B cell (primary cell): ENCODE measurements at regions not wholly inside any gene's neighbourhood (a gene's known extent, or its start where the extent isn't known, plus 50 kb on each side); places are given as distances from the start of the nearest gene placed in this dataset.

Source experiments
- ATAC-seq: fragments of 200-7000 bp; cut with Tn5 transposase; one replicate; pipeline ENCODE4 v1.10.0; 2021; ENCODE audit warnings: low read depth, mild to moderate bottlenecking, moderate number of reproducible peaks, moderate library complexity
- CTCF ChIA-PET: fragments of 350-600 bp; sonication (Branson Sonifier 250); formaldehyde crosslinking; loops from one replicate; lab custom pipeline; 2021; ENCODE audit warnings: antibody characterized with exemption, inconsistent platforms; lab: Charles Lee
- POLR2A ChIA-PET: fragments of 350-600 bp; sonication (Branson Sonifier 250); formaldehyde crosslinking; loops from one replicate; lab custom pipeline; 2021; ENCODE audit warnings: antibody characterized with exemption; lab: Charles Lee
- DNase-seq: peaks from one replicate; pipeline ENCODE4 v3.0.0; 2013
- H2AFZ ChIP-seq: 2 replicates; pipeline ENCODE4 v1.6.1; 2012; ENCODE audit warnings: mild to moderate bottlenecking, low read depth, low read length; ENCODE audit not compliant: insufficient read depth, poor library complexity, severe bottlenecking
- H3K27ac ChIP-seq, 2 donors: 1 replicate in 1 of 2; 2 replicates in 1 of 2; pipeline ENCODE4 v1.5.1; 2012 to 2013; ENCODE audit warnings: low read length in 2 of 2, mild to moderate bottlenecking in 2 of 2, moderate library complexity in 1 of 2
- H3K27me3 ChIP-seq, 4 experiments: fragments of 200-600 bp in 1 of 4; sonication (generic) in 1 of 4; replicated peaks in 1 of 4; 1 replicate in 2 of 4; 2 replicates in 2 of 4; pipeline versions ENCODE4 v1.6.1 to v1.7.0; 2013 to 2016; ENCODE audit warnings: low read length in 3 of 4, mild to moderate bottlenecking in 2 of 4, mixed read lengths in 1 of 4, moderate library complexity in 1 of 4; ENCODE audit not compliant: insufficient read depth in 4 of 4, control insufficient read depth in 3 of 4; ENCODE audit errors: control extremely low read depth in 1 of 4
- H3K36me3 ChIP-seq, 2 experiments: replicated peaks in 1 of 2; 1 replicate in 1 of 2; 2 replicates in 1 of 2; pipeline versions ENCODE4 v1.6.1 to v1.7.1; 2013; ENCODE audit warnings: low read length in 1 of 2; ENCODE audit not compliant: insufficient read depth in 2 of 2, control insufficient read depth in 1 of 2; ENCODE audit errors: control extremely low read depth in 1 of 2, extremely low read depth in 1 of 2
- H3K4me1 ChIP-seq, 2 donors: fragments of 200-600 bp in 1 of 2; sonication (generic) in 1 of 2; 1 replicate in 1 of 2; 2 replicates in 1 of 2; pipeline versions ENCODE4 v1.5.1 to v1.6.1; 2013 to 2017; ENCODE audit warnings: low read length in 2 of 2; ENCODE audit not compliant: control insufficient read depth in 2 of 2, insufficient read depth in 2 of 2
- H3K4me2 ChIP-seq: replicated peaks from 2 replicates; pipeline ENCODE3; 2012; ENCODE audit warnings: mild to moderate bottlenecking, low read depth, low read length; ENCODE audit not compliant: poor library complexity, severe bottlenecking
- H3K4me3 ChIP-seq, 5 experiments: fragments of 200-600 bp in 1 of 5; sonication (generic) in 1 of 5; 1 replicate in 3 of 5; 2 replicates in 2 of 5; pipeline versions ENCODE4 v1.5.1 to v1.7.0; 2011 to 2016; ENCODE audit warnings: low read length in 4 of 5, mild to moderate bottlenecking in 4 of 5, low read depth in 2 of 5, control low read depth in 1 of 5, moderate library complexity in 1 of 5; ENCODE audit not compliant: insufficient read depth in 1 of 5; ENCODE audit errors: control extremely low read depth in 1 of 5, extremely low read depth in 1 of 5
- H3K79me2 ChIP-seq: fragments of 200-600 bp; sonication (generic); one replicate; pipeline ENCODE4 v1.6.0; 2016; ENCODE audit warnings: low read length; ENCODE audit not compliant: control insufficient read depth, insufficient read depth
- H3K9ac ChIP-seq: fragments of 200-600 bp; sonication (generic); 2 replicates; pipeline ENCODE4 v1.6.1; 2017; ENCODE audit warnings: mild to moderate bottlenecking, low read length, moderate library complexity
- H3K9me3 ChIP-seq, 3 donors: one replicate each; pipeline versions ENCODE4 v1.6.1 to v1.7.1; 2013; ENCODE audit warnings: low read length in 2 of 3; ENCODE audit not compliant: control insufficient read depth in 2 of 3, insufficient read depth in 1 of 3; ENCODE audit errors: control extremely low read depth in 1 of 3
- H4K20me1 ChIP-seq: 2 replicates; pipeline ENCODE4 v1.6.0; 2012; ENCODE audit warnings: mild to moderate bottlenecking, low read length; ENCODE audit not compliant: insufficient read depth, control insufficient read depth, poor library complexity, severe bottlenecking
- H3K27ac Mint-ChIP-seq: one replicate; pipeline ENCODE4 v1.8.0; 2021; ENCODE audit warnings: mixed read lengths
- H3K27me3 Mint-ChIP-seq: one replicate; pipeline ENCODE4 v1.8.0; 2021; ENCODE audit warnings: mixed read lengths
- H3K4me1 Mint-ChIP-seq: one replicate; pipeline ENCODE4 v1.8.0; 2021; ENCODE audit warnings: mixed read lengths
- H3K4me3 Mint-ChIP-seq: one replicate; pipeline ENCODE4 v1.8.0; 2021; ENCODE audit warnings: mixed read lengths
- H3K9me3 Mint-ChIP-seq: one replicate; pipeline ENCODE4 v1.8.0; 2022; ENCODE audit warnings: mixed read lengths; ENCODE audit not compliant: insufficient read depth
- EZH2 ChIP-seq: IDR thresholded peaks from 2 replicates; pipeline ENCODE4 v1.6.1; 2012; ENCODE audit warnings: borderline replicate concordance, low read depth, mild to moderate bottlenecking, moderate library complexity, low read length; ENCODE audit not compliant: insufficient read depth, poor library complexity, severe bottlenecking
- WGBS: methylation state at CpG from one replicate; pipeline ENCODE4 v1.1.5; 2013; ENCODE audit warnings: missing lambda C conversion rate; ENCODE audit not compliant: insufficient coverage; 5-methylcytosine and 5-hydroxymethylcytosine counted together
- intact Hi-C: fragments of 100-400 bp; cut with micrococcal nuclease; formaldehyde crosslinking; loops from one replicate; pipeline ENCODE4 v1.10.0; 2022
- TF ChIP-seq, protein P1 (sequence below): fragments of 200-600 bp; IDR thresholded peaks from one replicate; pipeline ENCODE4 v1.8.0; 2022; ENCODE audit warnings: antibody characterized with exemption, mild to moderate bottlenecking

DNA sequence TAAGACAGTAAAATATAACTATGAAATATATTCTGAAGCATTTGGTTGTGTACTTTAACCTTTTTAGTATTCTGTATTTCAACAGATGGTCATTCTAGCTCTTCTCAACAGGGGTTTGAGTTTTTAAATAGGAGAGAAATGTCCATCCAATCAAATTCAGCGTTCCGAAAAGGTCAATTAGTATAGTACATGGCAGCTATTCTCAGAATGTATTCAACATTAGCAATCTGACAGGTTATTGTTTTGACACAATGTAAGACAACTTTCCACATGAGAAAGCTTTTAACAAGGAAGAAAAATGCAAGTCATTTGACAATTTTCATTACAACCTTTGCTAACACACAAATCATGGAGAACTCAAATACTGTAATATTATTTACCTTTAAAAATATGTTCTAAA is 996.3 kb upstream of the CDH10 start:
- Mint-ChIP-seq H3K27ac (no peak overlapping the region), H3K4me3 (no peak overlapping the region), H3K9me3 (no peaks in the 10 kb centered on the region), H3K27me3 (no peaks in the 10 kb centered on the region), H3K4me1 (no peaks in the 10 kb centered on the region)
- Histone ChIP-seq H3K9me3 (no peaks in the 10 kb centered on the region), H3K4me1 (no peaks in the 10 kb centered on the region), H2AFZ (no peak overlapping the region), H3K9ac (no peak overlapping the region), H4K20me1 (no peaks in the 10 kb centered on the region), H3K36me3 (no peaks in the 10 kb centered on the region), H3K27me3 (no peaks in the 10 kb centered on the region), H3K4me2 (no peak overlapping the region), H3K27ac (no peak overlapping the region), H3K4me3 (no peak overlapping the region), H3K79me2 (no peaks in the 10 kb centered on the region)
- DNase-seq (no peak), ATAC-seq (no peak)
- TF ChIP-seq, protein P1, sequence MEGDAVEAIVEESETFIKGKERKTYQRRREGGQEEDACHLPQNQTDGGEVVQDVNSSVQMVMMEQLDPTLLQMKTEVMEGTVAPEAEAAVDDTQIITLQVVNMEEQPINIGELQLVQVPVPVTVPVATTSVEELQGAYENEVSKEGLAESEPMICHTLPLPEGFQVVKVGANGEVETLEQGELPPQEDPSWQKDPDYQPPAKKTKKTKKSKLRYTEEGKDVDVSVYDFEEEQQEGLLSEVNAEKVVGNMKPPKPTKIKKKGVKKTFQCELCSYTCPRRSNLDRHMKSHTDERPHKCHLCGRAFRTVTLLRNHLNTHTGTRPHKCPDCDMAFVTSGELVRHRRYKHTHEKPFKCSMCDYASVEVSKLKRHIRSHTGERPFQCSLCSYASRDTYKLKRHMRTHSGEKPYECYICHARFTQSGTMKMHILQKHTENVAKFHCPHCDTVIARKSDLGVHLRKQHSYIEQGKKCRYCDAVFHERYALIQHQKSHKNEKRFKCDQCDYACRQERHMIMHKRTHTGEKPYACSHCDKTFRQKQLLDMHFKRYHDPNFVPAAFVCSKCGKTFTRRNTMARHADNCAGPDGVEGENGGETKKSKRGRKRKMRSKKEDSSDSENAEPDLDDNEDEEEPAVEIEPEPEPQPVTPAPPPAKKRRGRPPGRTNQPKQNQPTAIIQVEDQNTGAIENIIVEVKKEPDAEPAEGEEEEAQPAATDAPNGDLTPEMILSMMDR = no peak
- TF ChIP-seq EZH2 = no peak
- 100% methylated on average over 2 of the region's 2 CpGs for WGBS
- ChIA-PET POLR2A (no interaction called here), CTCF (no interaction called here)
- intact Hi-C loops = no loop called here

DNA sequence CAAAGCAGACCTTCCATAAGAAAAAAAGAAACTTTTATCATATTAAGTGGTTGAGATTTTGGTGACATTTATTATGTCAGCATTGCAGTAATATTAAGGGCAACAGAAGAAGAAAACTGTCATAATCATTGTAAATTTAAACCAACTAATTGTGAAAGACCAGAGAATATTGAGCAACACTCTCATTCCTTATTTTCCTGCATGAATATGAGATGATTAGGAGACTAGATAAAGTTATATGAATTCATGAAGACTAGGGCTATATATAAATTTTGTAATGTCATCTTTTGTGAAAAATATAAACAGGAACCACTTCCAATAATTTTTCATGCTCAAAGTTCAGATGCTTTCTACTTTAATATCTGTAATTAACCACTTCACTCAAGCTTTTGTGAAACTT is 974.5 kb upstream of the CDH10 start:
- H3K79me2 ChIP-seq = no peaks in the 10 kb centered on the region
- Mint-ChIP-seq H3K27ac (no peak overlapping the region), H3K4me3 (no peak overlapping the region), H3K9me3 (peaks cover 3% of the 10 kb centered on the region), H3K27me3 (no peaks in the 10 kb centered on the region), H3K4me1 (no peaks in the 10 kb centered on the region)
- no peak overlapping the region for H3K4me2 ChIP-seq
- no peaks in the 10 kb centered on the region for H3K36me3 ChIP-seq
- no peak overlapping the region for H3K4me3 ChIP-seq
- intact Hi-C loops = no loop called here
- H4K20me1 ChIP-seq = no peaks in the 10 kb centered on the region
- ChIA-PET CTCF (no interaction called here), POLR2A (interaction anchor here (0.7 kb wide), 1 partner anchor 8 kb away, joined by 3 read pairs; no protein-coding TSS in a partner anchor)
- no peak overlapping the region for H2AFZ ChIP-seq
- H3K27me3 ChIP-seq = no peaks in the 10 kb centered on the region
- H3K9me3 ChIP-seq = peaks cover 0 to 11% (median 0%) of the 10 kb centered on the region in 3 donors
- TF ChIP-seq EZH2 = no peak
- TF ChIP-seq, protein P1 = no peak
- DNase-seq (no peak), ATAC-seq (no peak)
- no peak overlapping the region for H3K9ac ChIP-seq
- H3K27ac ChIP-seq = no peak overlapping the region
- H3K4me1 ChIP-seq = no peaks in the 10 kb centered on the region
